ENCODE measurements at regions not wholly inside any gene's neighbourhood (a gene's known extent, or its start where the extent isn't known, plus 50 kb on each side); places are given as distances from the start of the nearest gene placed in this dataset.

DNA sequence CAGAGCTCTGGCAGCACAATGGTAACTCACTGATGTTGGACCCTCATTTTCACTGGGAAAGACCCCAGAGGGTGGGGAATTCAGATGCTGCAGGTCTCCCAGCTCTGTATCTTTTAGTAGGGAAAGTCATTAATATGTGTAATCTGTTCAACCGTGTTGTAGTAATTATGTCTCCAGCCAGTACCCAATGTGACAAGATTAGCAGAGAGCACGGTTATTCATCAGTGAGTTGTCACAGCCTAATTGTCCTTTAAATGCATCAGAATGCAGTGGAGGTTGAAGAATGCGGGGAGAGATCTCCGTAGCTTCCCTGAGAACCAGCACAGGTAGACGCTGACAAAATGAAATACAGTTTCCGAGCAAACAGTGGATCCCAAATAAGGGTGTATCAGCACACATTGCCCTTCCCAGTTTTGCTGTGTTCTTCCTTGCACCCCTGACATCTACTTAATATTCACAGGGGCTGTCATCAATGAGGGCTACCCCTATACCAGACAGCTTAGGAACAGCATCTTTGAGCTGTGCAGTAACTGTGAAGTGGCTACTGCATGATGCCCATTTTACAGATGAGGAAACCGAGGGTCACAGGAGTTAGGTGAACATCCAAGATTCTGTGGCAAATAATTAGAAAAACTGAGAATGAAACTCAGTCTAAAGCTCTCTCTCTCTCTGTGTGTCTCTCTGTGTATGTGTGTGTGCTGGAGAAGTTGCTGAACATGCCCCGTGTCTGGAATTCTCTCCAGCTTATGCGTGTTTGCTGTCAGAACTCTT is 430.4 kb upstream of the HS6ST1 start:
- DNase-seq (ENCODE audit: low read depth in 2 of 2): no peak

- DNase-seq (ENCODE audit: low read depth in 2 of 2): no peak
Observed at GRCh38 chr2:128750328-128751165, 431.9 kb upstream of the HS6ST1 start.

GRCh38 chr2:128751746-128752145 is 433.1 kb upstream of the HS6ST1 start:
- no peak for DNase-seq (ENCODE audit: low read depth in 2 of 2)

- no peak for DNase-seq (ENCODE audit: low read depth in 2 of 2)
Observed at GRCh38 chr2:128752691-128753263, 434.1 kb upstream of the HS6ST1 start.

- DNase-seq (ENCODE audit: low read depth in 2 of 2): no peak
Observed at GRCh38 chr2:128753321-128753720, 434.7 kb upstream of the HS6ST1 start.

GRCh38 chr2:128753800-128754199 is 435.1 kb upstream of the HS6ST1 start:
- DNase-seq (ENCODE audit: low read depth in 2 of 2): no peak

DNA sequence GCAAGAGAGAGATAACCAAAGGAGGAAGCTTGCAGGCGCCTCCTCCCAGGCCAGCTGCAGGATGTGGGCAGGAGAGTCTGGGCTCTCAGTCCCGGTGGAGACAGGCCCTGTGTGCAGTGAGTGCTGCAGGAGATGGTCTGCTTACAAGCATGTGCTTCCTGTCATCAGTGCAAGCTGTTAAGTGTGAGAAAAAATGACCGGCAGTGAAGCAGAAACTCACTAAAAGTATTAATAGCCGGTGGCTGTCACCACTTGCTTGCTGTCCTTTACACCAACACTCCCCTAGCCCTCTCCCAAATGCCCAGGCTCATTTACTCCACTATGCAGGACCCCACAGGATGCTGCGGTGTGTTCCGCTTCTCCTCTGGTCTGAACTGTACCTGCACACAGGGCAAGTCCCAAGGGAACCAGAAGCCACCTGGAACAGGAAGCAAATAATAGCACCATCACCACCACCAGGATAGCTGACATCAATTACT is 435.6 kb upstream of the HS6ST1 start:
- DNase-seq (ENCODE audit: low read depth in 2 of 2): no peak

GRCh38 chr2:128755695-128756364 is 437.2 kb upstream of the HS6ST1 start:
- no peak for DNase-seq (ENCODE audit: low read depth in 2 of 2)

- DNase-seq (ENCODE audit: low read depth in 2 of 2): no peak
Observed at GRCh38 chr2:128756365-128756717, 437.7 kb upstream of the HS6ST1 start.

DNA sequence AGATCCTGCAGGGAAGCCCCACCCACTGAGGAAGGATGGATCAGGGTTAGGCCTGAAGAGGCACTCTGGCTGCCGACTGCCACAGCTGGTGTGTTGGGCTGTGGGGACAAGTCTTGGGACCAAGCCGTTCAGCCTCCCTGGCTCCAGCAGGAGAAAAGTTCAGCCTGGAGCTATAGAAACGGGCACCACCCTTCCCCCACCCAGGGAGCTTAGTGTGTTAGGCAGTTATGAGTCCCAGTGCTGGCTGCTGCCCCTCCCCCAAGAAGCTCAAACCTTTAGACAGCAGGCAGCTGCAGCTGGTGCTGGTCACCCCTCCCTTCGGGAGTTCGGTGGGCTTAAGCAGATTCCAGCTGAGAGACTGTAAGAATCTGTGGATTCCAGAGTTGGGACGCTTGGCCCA is 447.1 kb upstream of the HS6ST1 start:
- no peak for DNase-seq (ENCODE audit: low read depth in 2 of 2)

- no peak for DNase-seq (ENCODE audit: low read depth in 2 of 2)
Observed at GRCh38 chr2:128768041-128768440, 449.4 kb upstream of the HS6ST1 start.

DNA sequence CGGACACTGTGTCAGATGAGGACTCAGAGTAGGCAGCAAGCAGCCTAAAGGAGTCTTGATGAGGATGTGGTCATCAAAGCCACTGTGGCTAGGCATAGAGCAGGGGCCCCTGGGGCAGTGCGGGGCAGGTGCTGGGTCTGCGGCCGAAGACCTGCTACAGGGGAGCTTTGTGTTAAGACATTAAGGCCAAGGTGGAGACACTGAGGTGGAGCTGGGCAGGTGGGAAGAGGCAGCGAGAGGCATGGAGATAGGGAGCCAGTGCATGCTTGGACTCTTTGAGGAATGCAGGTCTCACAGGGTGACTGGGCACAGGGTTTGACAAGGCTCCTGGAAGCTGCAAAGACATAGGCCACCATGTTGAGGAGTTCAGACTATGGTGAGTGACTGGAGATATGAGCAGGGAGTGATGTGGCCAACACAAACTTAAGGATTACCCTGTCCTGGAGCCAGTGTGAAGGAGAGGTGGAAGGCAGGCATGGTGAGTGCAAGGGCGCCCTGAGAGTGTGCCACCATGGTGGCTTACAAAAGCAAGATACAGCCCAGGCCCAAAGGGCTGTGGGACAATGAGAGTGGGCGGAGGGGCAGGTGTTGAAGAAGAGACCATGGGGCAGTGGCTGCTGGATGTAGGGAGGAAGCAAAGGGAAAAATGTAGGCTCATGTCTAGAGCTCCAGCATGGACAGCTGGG is 450.9 kb upstream of the HS6ST1 start:
- DNase-seq (ENCODE audit: low read depth in 2 of 2): no peak

DNA sequence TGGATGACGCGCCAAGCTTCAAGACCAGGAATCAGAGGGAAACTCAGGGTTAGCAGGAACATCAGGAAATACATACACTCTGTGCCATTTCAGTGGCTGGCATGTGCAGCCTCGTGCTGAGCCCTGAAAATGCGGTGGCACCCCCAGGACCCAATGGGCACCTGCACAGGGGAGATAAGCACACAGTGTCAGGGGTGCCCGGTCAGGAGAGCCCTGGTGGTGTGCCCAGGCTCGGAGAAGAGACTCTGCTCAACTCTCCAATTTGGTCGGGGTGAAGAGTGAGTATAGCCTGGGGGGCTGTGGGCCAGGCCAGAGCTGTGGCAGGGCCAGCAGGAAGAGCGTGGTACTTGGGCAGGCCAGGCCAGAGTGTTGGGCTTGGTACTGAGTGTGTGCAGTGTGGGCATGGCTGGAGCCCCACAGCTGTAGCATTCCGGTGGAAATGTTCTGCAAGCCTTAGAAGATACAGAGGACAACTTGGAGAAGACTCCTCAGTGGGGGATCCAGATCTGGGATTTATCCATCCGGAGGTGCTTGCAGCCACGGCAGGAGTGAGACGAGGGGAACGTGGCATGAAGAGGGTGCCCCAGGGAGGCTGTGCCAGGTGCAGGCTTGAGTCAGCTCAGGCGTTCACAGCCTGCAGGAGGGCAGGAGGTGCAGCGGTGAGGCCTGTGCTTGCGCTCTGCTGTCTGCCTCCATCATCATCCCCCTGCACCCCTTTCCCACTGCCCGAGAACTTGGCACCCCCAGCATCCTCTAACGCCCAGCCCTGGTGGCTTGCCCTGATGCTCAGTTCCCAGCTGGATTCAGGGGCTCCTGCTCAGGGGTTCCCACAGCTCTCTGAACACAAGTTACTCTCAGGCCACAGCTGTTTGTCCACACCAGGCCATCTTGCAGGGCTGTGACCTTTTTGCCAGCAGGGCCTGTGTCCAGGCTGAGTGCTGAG is 451.7 kb upstream of the HS6ST1 start:
- DNase-seq (ENCODE audit: low read depth in 2 of 2): no peak

- DNase-seq (ENCODE audit: low read depth in 2 of 2): no peak
Observed at GRCh38 chr2:128771401-128771800, 452.7 kb upstream of the HS6ST1 start.

DNA sequence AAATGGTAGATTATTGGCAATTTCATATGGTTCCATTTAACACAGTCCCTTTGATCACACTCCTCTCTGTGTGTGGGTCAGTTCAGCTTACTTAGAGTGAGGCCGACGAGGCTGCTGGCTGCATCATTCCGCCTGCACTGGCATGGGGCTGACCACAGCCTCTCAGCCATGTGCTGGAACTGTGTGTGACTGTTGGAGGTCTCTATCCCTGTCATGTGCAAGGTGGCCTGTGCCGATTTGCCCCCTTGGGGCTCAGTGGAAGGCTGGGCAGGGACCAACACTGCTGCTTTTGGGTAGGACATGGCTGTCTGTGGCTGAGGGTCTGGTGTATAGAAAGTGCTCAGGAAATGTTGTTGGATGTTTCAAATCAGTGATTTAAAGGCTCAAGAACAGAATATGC is 454.0 kb upstream of the HS6ST1 start:
- no peak for DNase-seq (ENCODE audit: low read depth in 2 of 2)

GRCh38 chr2:128773641-128774319 is 455.1 kb upstream of the HS6ST1 start:
- DNase-seq (ENCODE audit: low read depth in 2 of 2): no peak

GRCh38 chr2:128774320-128775216 is 455.9 kb upstream of the HS6ST1 start:
- no peak for DNase-seq (ENCODE audit: low read depth in 2 of 2)

DNA sequence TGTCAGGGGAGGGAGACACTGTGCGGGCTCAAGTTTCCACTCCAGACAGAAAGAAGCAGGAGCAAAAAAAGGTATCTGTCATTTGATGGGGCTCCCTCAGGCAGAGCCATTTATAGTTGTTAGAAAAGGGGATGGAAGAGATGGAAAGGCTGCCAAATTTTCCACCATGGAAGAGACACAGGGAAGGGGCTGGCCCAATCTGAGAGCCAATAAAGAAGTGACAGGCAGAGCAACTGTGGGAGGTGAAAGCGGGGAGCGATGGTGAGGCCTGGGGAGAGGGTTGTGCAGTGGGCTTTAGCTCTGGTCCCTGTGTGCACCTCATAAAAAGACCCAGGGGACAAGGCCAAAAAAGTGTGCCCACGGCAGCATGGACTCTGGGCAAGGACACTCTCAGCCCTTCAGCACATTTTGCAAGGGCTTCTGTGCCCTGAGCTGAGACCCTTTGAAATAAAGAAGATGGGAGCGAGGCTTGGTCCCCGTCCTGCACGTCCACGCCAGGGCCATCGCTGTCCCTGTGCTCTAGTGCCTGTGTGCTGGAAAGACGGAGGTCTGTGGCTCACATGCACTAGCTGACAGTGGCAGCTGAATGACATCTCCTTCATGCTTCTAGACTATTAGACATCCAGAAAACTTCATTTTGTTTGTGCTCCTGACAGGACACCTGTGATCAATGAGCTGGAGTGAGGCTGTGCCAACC is 456.7 kb upstream of the HS6ST1 start:
- DNase-seq (ENCODE audit: low read depth in 2 of 2): no peak

All from stimulated activated CD8-positive, alpha-beta memory T cell treated with anti-CD3 and anti-CD28 coated beads, Interleukin-2, amount 100 ng/mL, for 1 hour (primary cell).